Lower leg skin (tissue), 4 donors: ENCODE measurements at regions not wholly inside any gene's neighbourhood (a gene's known extent, or its start where the extent isn't known, plus 50 kb on each side); places are given as distances from the start of the nearest gene placed in this dataset.
"Not testable (repeated sequence)": the region's sequence is repeated elsewhere in the genome, so short reads cannot be mapped to it uniquely, and the experiment has no call there.

ENCODE experiments used
- DNase-seq, 2 donors: peaks; one replicate each; pipeline ENCODE4 v3.0.0-alpha.2; 2019; ENCODE audit warnings: low spot score in 2 of 2
- H3K4me3 ChIP-seq: fragments of 200-600 bp; sonication (generic); 2 replicates; pipeline ENCODE4 v1.5.1; 2017; ENCODE audit warnings: mild to moderate bottlenecking, low read depth; ENCODE audit not compliant: poor library complexity, severe bottlenecking
- POLR2A ChIP-seq, 2 donors: fragments of 450-650 bp; IDR thresholded peaks; one replicate each; pipeline ENCODE4 v1.6.1; 2016 to 2017; ENCODE audit warnings: antibody characterized with exemption in 2 of 2, mild to moderate bottlenecking in 1 of 2, moderate library complexity in 1 of 2
- WGBS, 2 donors: methylation state at CpG; one replicate each; pipeline ENCODE4 v1.1.5; 2018; 5-methylcytosine and 5-hydroxymethylcytosine counted together
- intact Hi-C: fragments of 100-400 bp; cut with DNase I; formaldehyde crosslinking; loops from one replicate; pipeline ENCODE4 v1.15.0; 2023; ENCODE audit warnings: low total_unique reads
- TF ChIP-seq, protein P1 (sequence below), 3 donors: fragments of 450-650 bp; IDR thresholded peaks; one replicate each; pipeline ENCODE4 v1.5.1; 2016; ENCODE audit warnings: antibody characterized with exemption in 3 of 3, mild to moderate bottlenecking in 3 of 3, moderate library complexity in 2 of 3

DNA sequence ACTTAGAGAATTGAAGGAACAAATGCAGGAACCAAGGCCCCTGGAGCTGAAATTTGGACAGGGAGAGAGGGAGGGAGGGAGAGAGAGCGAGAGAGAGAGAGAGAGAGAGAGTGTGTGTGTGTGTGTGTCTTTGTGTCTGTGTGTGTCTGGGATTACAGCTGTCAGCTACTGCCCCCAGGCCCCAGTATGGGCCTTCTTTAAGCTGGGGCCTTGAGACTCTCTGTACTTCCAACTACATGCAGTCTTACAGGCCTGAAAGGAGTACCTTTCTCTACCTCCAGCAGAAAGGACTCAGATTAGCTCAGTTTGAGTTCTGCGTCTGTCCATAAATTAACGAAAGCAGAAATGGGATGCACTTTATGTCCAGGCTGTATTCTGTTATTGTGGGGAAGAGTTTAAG, 153.2 kb downstream of the KBTBD2 start:
- H3K4me3 ChIP-seq, DNase-seq, intact Hi-C loops: not testable (repeated sequence)
- 94 to 97% methylated on average over 3 of the region's 3 CpGs for WGBS, 2 donors

DNA sequence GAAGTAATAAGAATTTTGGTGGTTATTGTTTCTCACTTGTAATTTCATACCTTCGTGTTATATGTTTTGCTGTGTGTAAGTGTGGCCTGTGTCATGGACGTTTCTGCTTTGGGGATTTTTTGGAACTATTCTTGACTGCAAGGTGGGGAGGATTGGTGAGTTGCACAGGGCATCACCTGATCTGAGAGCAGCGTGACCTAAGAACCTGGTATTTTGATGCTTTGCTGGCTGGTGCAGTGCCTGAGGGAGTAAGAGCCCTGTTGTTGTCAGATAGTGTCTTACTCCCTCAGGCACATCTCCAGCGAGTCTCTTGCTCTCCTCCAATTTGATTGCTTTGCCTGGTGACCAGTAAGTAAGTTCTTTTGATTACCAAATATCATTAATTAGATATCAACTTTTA, 158.8 kb downstream of the KBTBD2 start:
- H3K4me3 ChIP-seq, DNase-seq, intact Hi-C loops: not testable (repeated sequence)
- 83 to 88% methylated on average over 4 of the region's 4 CpGs for WGBS, 2 donors

DNA sequence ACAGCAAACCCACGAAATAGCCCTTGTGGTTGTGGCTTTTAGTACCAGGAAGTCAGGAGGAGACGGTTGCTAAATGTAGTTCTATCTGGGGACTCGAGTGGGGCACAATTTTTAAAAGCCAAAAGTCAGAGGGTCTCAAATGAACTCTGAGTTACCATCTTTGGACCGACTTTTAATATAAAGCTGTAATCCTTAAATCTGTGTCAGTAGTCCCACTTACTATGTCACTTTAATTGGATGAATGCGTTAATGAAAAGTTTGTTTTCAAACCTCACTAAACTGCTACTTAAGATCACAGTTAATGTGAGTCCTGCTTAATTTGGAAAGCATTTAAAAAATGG, 162.3 kb downstream of the KBTBD2 start:
- DNase-seq, intact Hi-C loops: not testable (repeated sequence)
- WGBS, 2 donors, result 27 to 29% methylated on average over 5 of the region's 5 CpGs

DNA sequence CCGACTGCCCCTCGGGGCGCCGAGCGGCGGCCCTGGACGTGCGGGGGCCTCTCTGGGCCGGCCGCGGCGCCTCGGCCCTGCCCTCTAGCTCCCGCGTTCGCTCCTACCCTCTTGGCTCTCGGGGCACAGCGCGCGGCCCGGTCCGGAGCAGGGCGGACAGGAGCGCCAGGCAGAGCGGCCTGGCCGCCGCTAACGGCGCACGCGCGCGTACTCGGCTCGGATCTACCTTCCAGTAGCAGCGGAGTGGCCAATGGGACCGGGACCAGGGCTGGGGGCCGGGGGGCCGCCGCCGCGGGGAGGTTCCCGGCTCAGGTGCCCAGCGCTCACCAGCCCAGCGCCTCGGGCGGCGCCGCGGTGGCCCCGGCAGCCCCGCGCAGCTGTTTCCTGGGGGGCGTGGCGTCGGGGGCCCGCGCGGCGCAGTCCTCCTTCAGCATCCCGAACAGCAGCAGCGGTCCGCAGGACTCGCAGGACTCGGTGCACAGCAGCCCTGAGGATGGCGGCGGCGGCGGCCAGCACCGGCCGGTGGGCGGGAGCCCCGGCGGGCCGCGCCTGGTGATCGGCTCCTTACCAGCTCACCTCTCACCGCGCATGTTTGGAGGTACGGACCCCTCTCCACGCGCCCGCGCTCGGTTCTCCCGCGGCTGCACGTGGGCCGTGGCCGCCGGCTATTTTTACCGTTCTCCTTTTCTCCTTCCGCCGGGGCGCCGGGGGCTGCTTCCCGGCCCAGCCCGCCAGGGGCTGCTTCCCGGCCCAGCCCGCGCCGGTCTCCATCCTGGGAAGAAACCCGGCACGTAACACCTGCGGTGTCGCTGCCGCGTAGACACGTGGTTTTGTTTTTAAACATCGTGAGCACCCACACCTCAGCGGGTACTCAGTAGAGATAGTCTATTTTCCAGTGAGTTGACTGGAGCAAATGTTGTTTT, 162.9 kb downstream of the KBTBD2 start:
- 0 to 1% methylated on average over 7 to 32 of the region's 111 CpGs for WGBS, 2 donors
- intact Hi-C loops, result not testable (repeated sequence)
- peak overlapping the region; percentile 82 for H3K4me3 ChIP-seq
- DNase-seq, result peak; percentile 19 to 90

More for the DNA sequence above, 162.3 kb downstream of the KBTBD2 start:
- not testable (repeated sequence) for H3K4me3 ChIP-seq

DNA sequence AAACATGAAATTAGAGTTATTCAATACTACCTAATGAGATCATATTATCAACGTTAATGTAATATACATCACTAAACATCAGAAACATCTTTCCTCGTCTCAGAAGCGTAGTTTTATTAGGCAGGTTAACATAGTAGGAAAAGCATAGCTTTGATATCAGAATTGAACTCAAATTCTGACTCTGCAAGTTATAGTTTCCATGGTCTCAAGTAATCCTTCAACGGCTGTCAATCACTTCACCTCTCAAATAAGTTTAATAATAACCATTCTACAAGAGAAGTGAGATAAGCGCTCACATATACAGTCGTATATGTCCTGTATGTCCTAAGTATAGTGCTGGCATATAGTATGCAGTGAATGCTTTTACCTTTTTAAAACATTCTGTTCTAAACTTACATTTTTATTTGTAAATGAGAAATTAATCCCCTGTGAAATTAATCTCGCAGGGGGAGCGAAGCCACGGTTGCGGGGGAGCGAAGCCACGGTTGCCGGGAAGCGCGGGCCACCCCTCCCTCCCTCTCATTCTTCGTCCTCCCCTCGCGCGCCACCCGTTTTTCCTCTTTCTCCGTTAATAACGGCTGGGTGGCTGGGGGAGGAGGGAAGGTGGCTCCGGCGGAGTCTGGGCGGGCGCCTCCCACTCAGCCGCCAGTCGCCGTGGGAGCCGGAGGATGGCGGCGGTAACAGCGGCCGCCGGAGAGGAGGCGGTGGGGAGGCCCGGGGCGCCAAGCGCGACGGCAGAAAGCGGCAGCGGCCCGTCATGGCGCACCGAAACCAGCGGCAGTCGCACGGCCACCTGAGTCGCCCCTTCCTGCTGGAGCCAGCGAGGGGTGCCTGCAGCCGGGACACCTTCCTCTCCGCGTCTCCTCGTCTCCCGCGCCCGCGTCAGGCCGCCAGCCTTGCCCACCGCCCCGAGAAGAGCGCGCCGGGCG, 163.8 kb downstream of the KBTBD2 start:
- peak in 1 of 2 donors; percentile 86 for DNase-seq
- peak overlapping the region; percentile 82 for H3K4me3 ChIP-seq
- intact Hi-C loops, result not testable (repeated sequence)
- WGBS, 2 donors, result 3 to 5% methylated on average over 34 to 66 of the region's 66 CpGs

DNA sequence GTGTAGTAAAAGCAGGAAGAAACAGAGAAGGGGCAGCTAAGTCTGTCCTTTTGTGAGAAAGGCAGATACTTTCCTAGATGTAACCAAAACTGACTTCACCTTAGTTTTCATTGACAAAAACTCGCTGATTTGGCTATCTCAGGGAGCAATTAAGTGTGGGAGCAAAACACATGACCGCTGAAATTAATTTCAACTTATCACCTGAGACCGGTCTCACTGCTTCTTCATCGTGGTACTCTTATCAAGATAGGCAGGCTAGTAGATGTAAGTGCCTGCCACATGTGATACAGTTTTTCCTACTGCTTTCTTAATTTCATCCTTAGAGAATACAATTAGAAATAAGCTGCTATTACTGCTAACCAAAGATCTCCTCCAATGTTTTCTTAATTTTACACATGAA, 168.7 kb downstream of the KBTBD2 start:
- DNase-seq, intact Hi-C loops, H3K4me3 ChIP-seq: not testable (repeated sequence)

DNA sequence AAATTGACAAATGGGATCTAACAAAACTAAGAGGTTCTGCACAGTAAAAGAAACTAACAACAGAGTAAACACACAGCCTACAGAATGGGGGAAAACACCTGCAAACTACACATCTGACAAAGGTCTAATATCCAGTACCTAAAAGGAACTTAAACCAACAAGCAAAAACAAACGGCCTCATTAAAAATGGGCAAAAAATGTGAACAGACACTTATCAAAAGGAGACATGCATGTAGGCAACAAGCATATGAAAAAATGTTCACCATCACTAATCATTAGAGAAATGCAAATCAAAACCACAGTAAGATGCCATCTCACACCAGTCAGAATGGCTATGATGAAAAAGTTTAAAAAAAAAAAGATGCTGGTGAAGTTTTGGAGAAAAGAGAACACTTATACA, 197.4 kb downstream of the KBTBD2 start:
- WGBS, 2 donors, result 97 to 100% methylated on average over 1 of the region's 1 CpG
- no peak for TF ChIP-seq POLR2A (IDR thresholded peaks at IDR 0.05)
- TF ChIP-seq, protein P1, sequence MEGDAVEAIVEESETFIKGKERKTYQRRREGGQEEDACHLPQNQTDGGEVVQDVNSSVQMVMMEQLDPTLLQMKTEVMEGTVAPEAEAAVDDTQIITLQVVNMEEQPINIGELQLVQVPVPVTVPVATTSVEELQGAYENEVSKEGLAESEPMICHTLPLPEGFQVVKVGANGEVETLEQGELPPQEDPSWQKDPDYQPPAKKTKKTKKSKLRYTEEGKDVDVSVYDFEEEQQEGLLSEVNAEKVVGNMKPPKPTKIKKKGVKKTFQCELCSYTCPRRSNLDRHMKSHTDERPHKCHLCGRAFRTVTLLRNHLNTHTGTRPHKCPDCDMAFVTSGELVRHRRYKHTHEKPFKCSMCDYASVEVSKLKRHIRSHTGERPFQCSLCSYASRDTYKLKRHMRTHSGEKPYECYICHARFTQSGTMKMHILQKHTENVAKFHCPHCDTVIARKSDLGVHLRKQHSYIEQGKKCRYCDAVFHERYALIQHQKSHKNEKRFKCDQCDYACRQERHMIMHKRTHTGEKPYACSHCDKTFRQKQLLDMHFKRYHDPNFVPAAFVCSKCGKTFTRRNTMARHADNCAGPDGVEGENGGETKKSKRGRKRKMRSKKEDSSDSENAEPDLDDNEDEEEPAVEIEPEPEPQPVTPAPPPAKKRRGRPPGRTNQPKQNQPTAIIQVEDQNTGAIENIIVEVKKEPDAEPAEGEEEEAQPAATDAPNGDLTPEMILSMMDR (IDR thresholded peaks at IDR 0.05), result no peak
- intact Hi-C loops, result no loop called here
- no peak for DNase-seq
- no peak overlapping the region for H3K4me3 ChIP-seq

More for the DNA sequence above, 168.7 kb downstream of the KBTBD2 start:
- 85 to 93% methylated on average over 4 of the region's 4 CpGs for WGBS, 2 donors

DNA sequence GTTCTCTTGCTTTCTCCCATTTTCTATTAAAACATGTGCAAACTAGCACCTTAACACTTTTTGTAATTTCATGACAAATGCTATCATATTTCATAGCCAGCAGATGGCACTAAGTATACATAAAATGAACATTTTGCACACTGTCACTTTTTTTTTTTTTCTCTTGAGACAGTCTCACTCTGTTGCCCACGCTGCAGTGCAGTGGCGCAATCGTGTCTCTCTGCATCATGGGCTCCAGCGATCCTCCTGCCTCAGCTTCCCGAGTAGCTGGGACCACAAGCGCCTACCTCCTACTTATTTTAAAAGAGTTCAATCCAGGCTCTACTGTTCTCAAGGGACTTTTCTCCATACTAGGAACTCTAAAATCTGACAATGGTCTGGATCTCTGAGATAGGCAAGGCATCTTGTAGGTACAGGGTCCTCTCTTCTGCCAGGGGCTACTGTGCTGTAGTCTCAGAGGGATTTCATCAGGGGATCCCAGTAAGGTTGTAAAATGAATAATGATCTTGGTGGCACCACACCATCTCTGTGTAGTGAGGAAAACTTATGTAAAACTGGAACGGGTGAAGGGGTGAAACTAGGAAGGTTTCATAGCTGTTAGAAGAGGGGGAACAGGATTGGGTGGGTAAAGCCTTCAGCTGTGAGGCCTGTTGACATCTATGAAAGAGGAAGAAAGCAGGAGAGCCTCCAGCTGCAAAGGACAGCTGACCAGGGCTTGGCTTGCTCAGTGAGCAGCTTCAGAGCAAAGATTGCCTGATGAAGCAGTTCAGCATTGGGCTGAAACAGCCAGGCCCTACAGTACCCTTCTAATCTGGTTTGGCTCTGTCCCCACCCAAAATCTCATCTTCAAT, 196.9 kb downstream of the AVL9 start:
- H3K4me3 ChIP-seq, intact Hi-C loops, DNase-seq: not testable (repeated sequence)
- 15 to 16% methylated on average over 7 of the region's 7 CpGs for WGBS, 2 donors

DNA sequence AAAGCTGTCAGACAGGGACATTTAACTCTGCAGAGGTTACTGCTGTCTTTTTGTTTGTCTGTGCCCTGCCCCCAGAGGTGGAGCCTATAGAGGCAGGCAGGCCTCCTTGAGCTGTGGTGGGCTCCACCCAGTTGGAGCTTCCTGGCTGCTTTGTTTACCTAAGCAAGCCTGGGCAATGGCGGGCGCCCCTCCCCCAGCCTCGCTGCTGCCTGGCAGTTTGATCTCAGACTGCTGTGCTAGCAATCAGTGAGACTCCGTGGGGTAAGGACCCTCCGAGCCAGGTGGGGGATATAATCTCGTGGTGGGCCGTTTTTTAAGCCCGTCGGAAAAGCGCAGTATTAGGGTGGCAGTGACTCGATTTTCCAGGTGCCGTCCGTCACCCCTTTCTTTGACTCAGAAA, 192.8 kb downstream of the AVL9 start:
- DNase-seq, H3K4me3 ChIP-seq, intact Hi-C loops: not testable (repeated sequence)
- 82 to 90% methylated on average over 11 to 13 of the region's 13 CpGs for WGBS, 2 donors
